Lung microvascular endothelial cell (primary cell): ENCODE measurements at regions not wholly inside any gene's neighbourhood (a gene's known extent, or its start where the extent isn't known, plus 50 kb on each side); places are given as distances from the start of the nearest gene placed in this dataset.
"Not testable (repeated sequence)": the region's sequence is repeated elsewhere in the genome, so short reads cannot be mapped to it uniquely, and the experiment has no call there.

Experiments used
- DNase-seq, 2 donors: peaks; one replicate each; pipeline versions ENCODE4 v3.0.0 to v3.0.0-alpha.2; 2010; ENCODE audit warnings: low read depth in 2 of 2

GRCh38 chr3:72282918-72283317 lies 498.0 kb upstream of the PROK2 start:
- DNase-seq = no peak

- DNase-seq = no peak
These were observed 496.6 kb upstream of the PROK2 start for GRCh38 chr3:72281551-72281950.

- peak in 1 of 2 donors; percentile 17 for DNase-seq
These were observed 495.9 kb upstream of the PROK2 start for GRCh38 chr3:72280876-72281275.

- no peak for DNase-seq
These were observed 494.7 kb upstream of the PROK2 start for GRCh38 chr3:72279631-72280041.

- no peak for DNase-seq
These were observed 494.2 kb upstream of the PROK2 start for GRCh38 chr3:72279068-72279604.

- no peak for DNase-seq
These were observed 493.6 kb upstream of the PROK2 start for GRCh38 chr3:72278349-72279067.

- no peak for DNase-seq
These were observed 492.8 kb upstream of the PROK2 start for GRCh38 chr3:72277710-72278109.

GRCh38 chr3:72276806-72277205 lies 491.9 kb upstream of the PROK2 start:
- no peak for DNase-seq

GRCh38 chr3:72275331-72275751 lies 490.4 kb upstream of the PROK2 start:
- DNase-seq = no peak

GRCh38 chr3:72274493-72275330 lies 489.8 kb upstream of the PROK2 start:
- peak; percentile 27 for DNase-seq

- peak in 1 of 2 donors; percentile 10 for DNase-seq
These were observed 488.7 kb upstream of the PROK2 start for GRCh38 chr3:72273615-72274014.

GRCh38 chr3:72272356-72272755 lies 487.4 kb upstream of the PROK2 start:
- no peak for DNase-seq

GRCh38 chr3:72271923-72272322 lies 487.0 kb upstream of the PROK2 start:
- DNase-seq = no peak

- peak; percentile 22 to 66 for DNase-seq
These were observed 486.3 kb upstream of the PROK2 start for GRCh38 chr3:72271216-72271615.

GRCh38 chr3:72270730-72271129 lies 485.8 kb upstream of the PROK2 start:
- no peak for DNase-seq

GRCh38 chr3:72270072-72270681 lies 485.2 kb upstream of the PROK2 start:
- DNase-seq = peak; percentile 69 to 89

GRCh38 chr3:72269475-72269874 lies 484.5 kb upstream of the PROK2 start:
- no peak for DNase-seq

GRCh38 chr3:72266921-72267524 lies 482.1 kb upstream of the PROK2 start:
- not testable (repeated sequence) for DNase-seq

- no peak for DNase-seq
These were observed 481.0 kb upstream of the PROK2 start for GRCh38 chr3:72266016-72266370.

GRCh38 chr3:72265256-72266015 lies 480.5 kb upstream of the PROK2 start:
- DNase-seq = peak; percentile 20 to 42
